SK-N-SH (cell line): ENCODE measurements at regions not wholly inside any gene's neighbourhood (a gene's known extent, or its start where the extent isn't known, plus 50 kb on each side); places are given as distances from the start of the nearest gene placed in this dataset.

Source experiments
- CTCF ChIA-PET: fragments of 300-600, 350-600 bp; formaldehyde crosslinking; extraction: SDS; loops from one replicate; lab custom pipeline; 2021; lab: Yijun Ruan, JAX
- POLR2A ChIA-PET: fragments of 350-600 bp; sonication (Branson Sonifier 250); formaldehyde crosslinking; extraction: SDS; loops from one replicate; lab custom pipeline; 2020; ENCODE audit warnings: antibody characterized with exemption, inconsistent platforms; lab: Yijun Ruan, JAX
- DNase-seq: peaks from one replicate; pipeline ENCODE4 v3.0.0; 2012
- H2AFZ ChIP-seq: fragments of 200-600 bp; sonication (generic); 2 replicates; pipeline ENCODE4 v1.8.1; 2016; ENCODE audit warnings: antibody characterized with exemption, mild to moderate bottlenecking, low read depth
- H3F3A ChIP-seq: fragments of 200-600 bp; sonication (generic); replicated peaks from 2 replicates; pipeline ENCODE3; 2016; ENCODE audit warnings: antibody characterized with exemption, mild to moderate bottlenecking; ENCODE audit not compliant: insufficient read depth
- H3K27ac ChIP-seq, 2 experiments: fragments of 200-500 bp in 1 of 2; fragments of 200-600 bp in 1 of 2; sonication (Bioruptor generic) in 1 of 2; sonication (generic), shearing (Covaris generic) in 1 of 2; 2 replicates each; pipeline versions ENCODE4 v1.5.1 to v1.6.1; 2014 to 2016; ENCODE audit warnings: low read depth in 2 of 2, inconsistent platforms in 1 of 2, low read length in 1 of 2, mild to moderate bottlenecking in 1 of 2, mixed read lengths in 1 of 2
- H3K27me3 ChIP-seq: fragments of 200-600 bp; sonication (generic), shearing (Covaris generic); 2 replicates; pipeline ENCODE4 v1.6.1; 2016; ENCODE audit warnings: mixed run types; ENCODE audit not compliant: insufficient read depth
- H3K36me3 ChIP-seq, 2 experiments: fragments of 200-500 bp in 1 of 2; fragments of 200-600 bp in 1 of 2; sonication (Bioruptor generic) in 1 of 2; sonication (generic) in 1 of 2; replicated peaks in 1 of 2; 2 replicates each; pipeline versions ENCODE3 to v1.5.1; 2014 to 2016; ENCODE audit warnings: low read length in 1 of 2, mild to moderate bottlenecking in 1 of 2; ENCODE audit not compliant: insufficient read depth in 2 of 2, control insufficient read depth in 1 of 2
- H3K4me1 ChIP-seq, 2 experiments: fragments of 200-500 bp in 1 of 2; fragments of 200-600 bp in 1 of 2; sonication (Bioruptor generic) in 1 of 2; sonication (generic), shearing (Covaris generic) in 1 of 2; 2 replicates each; pipeline versions ENCODE4 v1.5.1 to v1.6.1; 2014 to 2016; ENCODE audit warnings: low read depth in 1 of 2, low read length in 1 of 2, mixed run types in 1 of 2; ENCODE audit not compliant: insufficient read depth in 2 of 2, control insufficient read depth in 1 of 2
- H3K4me2 ChIP-seq: fragments of 200-600 bp; sonication (generic), shearing (Covaris generic); 2 replicates; pipeline ENCODE4 v1.6.1; 2017; ENCODE audit warnings: mixed run types
- H3K4me3 ChIP-seq, 2 experiments: fragments of 200-500 bp in 1 of 2; fragments of 200-600 bp in 1 of 2; sonication (Bioruptor generic) in 1 of 2; sonication (generic), shearing (Covaris generic) in 1 of 2; 2 replicates each; pipeline versions ENCODE4 v1.5.1 to v1.8.1; 2014 to 2016; ENCODE audit warnings: low read depth in 2 of 2, inconsistent platforms in 1 of 2, low read length in 1 of 2, mild to moderate bottlenecking in 1 of 2, mixed read lengths in 1 of 2, moderate library complexity in 1 of 2
- H3K79me2 ChIP-seq: fragments of 200-600 bp; sonication (generic); 2 replicates; pipeline ENCODE4 v1.8.1; 2017; ENCODE audit warnings: mild to moderate bottlenecking; ENCODE audit not compliant: insufficient read depth
- H3K9ac ChIP-seq: fragments of 200-600 bp; sonication (generic); 2 replicates; pipeline ENCODE4 v1.6.1; 2017; ENCODE audit warnings: mixed run types
- H3K9me2 ChIP-seq: fragments of 200-600 bp; sonication (generic); 2 replicates; pipeline ENCODE4 v1.6.1; 2017; ENCODE audit warnings: mixed run types
- H3K9me3 ChIP-seq: fragments of 200-600 bp; sonication (generic); 2 replicates; pipeline ENCODE4 v1.6.1; 2017; ENCODE audit warnings: mixed run types, mild to moderate bottlenecking, moderate library complexity
- H4K20me1 ChIP-seq: fragments of 200-600 bp; sonication (generic); 2 replicates; pipeline ENCODE4 v1.6.1; 2017; ENCODE audit warnings: mild to moderate bottlenecking, mixed run types; ENCODE audit not compliant: insufficient read depth
- CTCF ChIP-seq: fragments of 200-600 bp; sonication (generic); IDR thresholded peaks from 2 replicates; pipeline ENCODE4 v1.6.1; 2017; ENCODE audit warnings: antibody characterized with exemption, mild to moderate bottlenecking, moderate library complexity
- ELF1 ChIP-seq: IDR thresholded peaks from 2 replicates; pipeline ENCODE4 v1.4.0; 2012
- FOXJ3 ChIP-seq: sonication (generic); formaldehyde crosslinking; IDR thresholded peaks from 2 replicates; pipeline ENCODE4 v1.5.1; 2020; ENCODE audit warnings: mild to moderate bottlenecking, missing genetic modification reagents
- FOXM1 ChIP-seq: IDR thresholded peaks from 2 replicates; pipeline ENCODE4 v1.4.0; 2012; ENCODE audit warnings: low read depth, mild to moderate bottlenecking
- MAX ChIP-seq: IDR thresholded peaks from 2 replicates; pipeline ENCODE4 v1.4.0; 2012; ENCODE audit warnings: low read depth
- MXI1 ChIP-seq: IDR thresholded peaks from 2 replicates; pipeline ENCODE4 v1.6.1; 2012; ENCODE audit warnings: mild to moderate bottlenecking, low read depth, low read length, improper control_type of control experiment
- NFIC ChIP-seq: IDR thresholded peaks from 2 replicates; pipeline ENCODE4 v1.4.0; 2012; ENCODE audit warnings: borderline replicate concordance
- PBX3 ChIP-seq: IDR thresholded peaks from 2 replicates; pipeline ENCODE4; 2012
- RCOR1 ChIP-seq: fragments of 150-350 bp; IDR thresholded peaks from 2 replicates; pipeline ENCODE4 v1.6.1; 2017; ENCODE audit warnings: antibody characterized with exemption, low read length
- REST ChIP-seq: IDR thresholded peaks from 2 replicates; pipeline ENCODE4 v1.6.1; 2012; ENCODE audit warnings: mild to moderate bottlenecking, low read depth, low read length, moderate library complexity
- TEAD4 ChIP-seq: IDR thresholded peaks from 2 replicates; pipeline ENCODE4 v1.4.0; 2012; ENCODE audit warnings: mild to moderate bottlenecking, borderline replicate concordance; ENCODE audit not compliant: insufficient read depth
- WGBS: methylation state at CpG from one replicate; pipeline ENCODE4 v1.1.6; 2017; ENCODE audit warnings: low lambda C conversion rate; 5-methylcytosine and 5-hydroxymethylcytosine counted together

GRCh38 chr2:173754165-173754564 lies 211.0 kb downstream of the SP3 start:
- Histone ChIP-seq H3K9ac (no peak overlapping the region), H3F3A (no peaks in the 10 kb centered on the region), H3K9me2 (no peaks in the 10 kb centered on the region), H3K9me3 (no peaks in the 10 kb centered on the region), H3K4me2 (no peak overlapping the region)
- CTCF ChIA-PET: no interaction called here
- POLR2A ChIA-PET: no interaction called here
- TF ChIP-seq PBX3: no peak
- no peak for TF ChIP-seq MAX
- no peak for TF ChIP-seq MXI1
- TF ChIP-seq CTCF: no peak
- TF ChIP-seq, all 33 proteins: peak for 0
- no peak for DNase-seq
- Histone ChIP-seq H3K27me3 (no peaks in the 10 kb centered on the region; the same call in 1 of the 2 replicates), H3K36me3 (no peaks in the 10 kb centered on the region), H4K20me1 (no peaks in the 10 kb centered on the region), H3K27ac (no peak overlapping the region), H3K79me2 (no peaks in the 10 kb centered on the region), H3K4me1 (peaks cover 0 to 2% of the 10 kb centered on the region in 2 experiments; a peak in 1 of 4 replicates), H2AFZ (no peak overlapping the region), H3K4me3 (no peak overlapping the region)
- 60% methylated on average over 4 of the region's 4 CpGs for WGBS

- Histone ChIP-seq H3K36me3 (no peaks in the 10 kb centered on the region), H3K9ac (no peak overlapping the region), H3F3A (no peaks in the 10 kb centered on the region), H3K4me3 (no peak overlapping the region), H3K27ac (no peak overlapping the region), H3K27me3 (no peaks in the 10 kb centered on the region; the same call in 1 of the 2 replicates), H3K79me2 (no peaks in the 10 kb centered on the region), H4K20me1 (no peaks in the 10 kb centered on the region), H3K9me3 (no peaks in the 10 kb centered on the region), H2AFZ (no peak overlapping the region), H3K4me1 (peaks cover 0 to 2% of the 10 kb centered on the region in 2 experiments; a peak in 1 of 4 replicates), H3K9me2 (no peaks in the 10 kb centered on the region), H3K4me2 (no peak overlapping the region)
- ChIA-PET CTCF (no interaction called here), POLR2A (no interaction called here)
- 76% methylated on average over 3 of the region's 3 CpGs for WGBS
- TF ChIP-seq NFIC (no peak), TEAD4 (no peak), RCOR1 (no peak), ELF1 (no peak), MXI1 (no peak), FOXJ3 (CRISPR knock-in tag) (no peak), REST (no peak), FOXM1 (no peak)
- no peak for DNase-seq
Observed at GRCh38 chr2:173754837-173755236, 210.3 kb downstream of the SP3 start.
